NOMO-1 treated with dmso at 0.1 percent for 144 hours (cell line): ENCODE measurements at regions not wholly inside any gene's neighbourhood (a gene's known extent, or its start where the extent isn't known, plus 50 kb on each side); places are given as distances from the start of the nearest gene placed in this dataset.

Experiments
- DNase-seq: peaks from one replicate; lab custom pipeline; 2025; ENCODE audit not compliant: unreplicated experiment; lab: John Stamatoyannopoulos, UW

- DNase-seq, result no peak
These were observed 152.1 kb downstream of the PMP22 start for GRCh38 chr17:15112846-15113617.

GRCh38 chr17:15109608-15110007, 155.5 kb downstream of the PMP22 start:
- no peak for DNase-seq

GRCh38 chr17:15108992-15109391, 156.1 kb downstream of the PMP22 start:
- DNase-seq, result no peak

- no peak for DNase-seq
These were observed 158.6 kb downstream of the PMP22 start for GRCh38 chr17:15106540-15106939.

- DNase-seq, result no peak
These were observed 161.3 kb downstream of the PMP22 start for GRCh38 chr17:15103785-15104184.

GRCh38 chr17:15101175-15101574, 164.0 kb downstream of the PMP22 start:
- DNase-seq, result no peak

GRCh38 chr17:15096511-15096910, 168.6 kb downstream of the PMP22 start:
- DNase-seq, result no peak

GRCh38 chr17:15095935-15096334, 169.2 kb downstream of the PMP22 start:
- no peak for DNase-seq

GRCh38 chr17:15092762-15093161, 172.4 kb downstream of the PMP22 start:
- DNase-seq, result no peak

- no peak for DNase-seq
These were observed 172.9 kb downstream of the PMP22 start for GRCh38 chr17:15092261-15092660.

- DNase-seq, result no peak
These were observed 173.3 kb downstream of the PMP22 start for GRCh38 chr17:15091825-15092224.

GRCh38 chr17:15090533-15090932, 174.6 kb downstream of the PMP22 start:
- no peak for DNase-seq

GRCh38 chr17:15087946-15088345, 177.2 kb downstream of the PMP22 start:
- DNase-seq, result no peak

GRCh38 chr17:15086776-15087295, 178.3 kb downstream of the PMP22 start:
- DNase-seq, result no peak

GRCh38 chr17:15085890-15086677, 179.0 kb downstream of the PMP22 start:
- no peak for DNase-seq

- no peak for DNase-seq
These were observed 181.9 kb downstream of the PMP22 start for GRCh38 chr17:15083225-15083624.

GRCh38 chr17:15081008-15081407, 184.1 kb downstream of the PMP22 start:
- no peak for DNase-seq

- DNase-seq, result no peak
These were observed 186.6 kb downstream of the PMP22 start for GRCh38 chr17:15078570-15078969.

GRCh38 chr17:15076991-15077663, 188.0 kb downstream of the PMP22 start:
- DNase-seq, result no peak

- no peak for DNase-seq
These were observed 213.2 kb downstream of the PMP22 start for GRCh38 chr17:15051933-15052332.

GRCh38 chr17:15049795-15050160, 215.3 kb downstream of the PMP22 start:
- DNase-seq, result no peak
